ENCODE measurements at regions not wholly inside any gene's neighbourhood (a gene's known extent, or its start where the extent isn't known, plus 50 kb on each side); places are given as distances from the start of the nearest gene placed in this dataset.

GRCh38 chr3:159664006-159664405 is 324.6 kb upstream of the IL12A start:
- Histone ChIP-seq H3K4me3 (ENCODE audit: low read length) (no peak overlapping the region), H3K36me3 (ENCODE audit: control insufficient read depth, insufficient read depth, low read length) (no peaks in the 10 kb centered on the region), H3K27ac (ENCODE audit: low read length) (no peak overlapping the region), H3K9me3 (ENCODE audit: control insufficient read depth, insufficient read depth, low read length) (no peaks in the 10 kb centered on the region), H3K4me1 (ENCODE audit: control insufficient read depth, insufficient read depth, low read length) (no peaks in the 10 kb centered on the region), H3K27me3 (ENCODE audit: control insufficient read depth, insufficient read depth, low read length) (no peaks in the 10 kb centered on the region)
- H3K4me3 Mint-ChIP-seq: no peak overlapping the region
- no peaks in the 10 kb centered on the region for H3K4me1 Mint-ChIP-seq
- H3K36me3 Mint-ChIP-seq: no peaks in the 10 kb centered on the region
- no CpG with 5 or more reads among the region's 2 CpGs for WGBS (ENCODE audit: insufficient coverage)
- intact Hi-C loops (cut with micrococcal nuclease): no loop called here
- ATAC-seq: no peak
- peaks cover 0 to 2% of the 10 kb centered on the region in 2 donors for H3K9me3 Mint-ChIP-seq
- H3K27me3 Mint-ChIP-seq (ENCODE audit: low read depth in 2 of 2): no peaks in the 10 kb centered on the region
- no peak for TF ChIP-seq CTCF (IDR thresholded peaks at IDR 0.05)
- DNase-seq: no peak
- no peak overlapping the region for H3K27ac Mint-ChIP-seq

GRCh38 chr3:159664653-159665052 is 324.0 kb upstream of the IL12A start:
- 89% methylated on average over 1 of the region's 1 CpG for WGBS (ENCODE audit: insufficient coverage)

GRCh38 chr3:159667261-159667660 is 321.4 kb upstream of the IL12A start:
- Mint-ChIP-seq H3K4me3 (no peak overlapping the region), H3K36me3 (no peaks in the 10 kb centered on the region), H3K4me1 (no peaks in the 10 kb centered on the region), H3K9me3 (peaks cover 0 to 2% of the 10 kb centered on the region in 2 donors), H3K27ac (no peak overlapping the region), H3K27me3 (ENCODE audit: low read depth in 2 of 2) (no peaks in the 10 kb centered on the region)
- H3K27ac ChIP-seq (ENCODE audit: low read length): no peak overlapping the region
- no peaks in the 10 kb centered on the region for H3K36me3 ChIP-seq (ENCODE audit: control insufficient read depth, insufficient read depth, low read length)
- no peaks in the 10 kb centered on the region for H3K9me3 ChIP-seq (ENCODE audit: control insufficient read depth, insufficient read depth, low read length)
- H3K4me3 ChIP-seq (ENCODE audit: low read length): no peak overlapping the region
- ATAC-seq (no peak), DNase-seq (no peak)
- no peaks in the 10 kb centered on the region for H3K27me3 ChIP-seq (ENCODE audit: control insufficient read depth, insufficient read depth, low read length)
- H3K4me1 ChIP-seq (ENCODE audit: control insufficient read depth, insufficient read depth, low read length): no peaks in the 10 kb centered on the region
- TF ChIP-seq CTCF (IDR thresholded peaks at IDR 0.05): no peak
- intact Hi-C loops (cut with micrococcal nuclease): no loop called here
- 80% methylated on average over 4 of the region's 4 CpGs for WGBS (ENCODE audit: insufficient coverage)

More at GRCh38 chr3:159664653-159665052, 324.0 kb upstream of the IL12A start:
- TF ChIP-seq CTCF (IDR thresholded peaks at IDR 0.05): no peak
- intact Hi-C loops (cut with micrococcal nuclease): no loop called here
- Histone ChIP-seq H3K27ac (ENCODE audit: low read length) (no peak overlapping the region), H3K36me3 (ENCODE audit: control insufficient read depth, insufficient read depth, low read length) (no peaks in the 10 kb centered on the region), H3K27me3 (ENCODE audit: control insufficient read depth, insufficient read depth, low read length) (no peaks in the 10 kb centered on the region), H3K4me3 (ENCODE audit: low read length) (no peak overlapping the region), H3K4me1 (ENCODE audit: control insufficient read depth, insufficient read depth, low read length) (no peaks in the 10 kb centered on the region), H3K9me3 (ENCODE audit: control insufficient read depth, insufficient read depth, low read length) (no peaks in the 10 kb centered on the region)
- no peak for DNase-seq
- no peaks in the 10 kb centered on the region for H3K4me1 Mint-ChIP-seq
- ATAC-seq: no peak
- no peak overlapping the region for H3K27ac Mint-ChIP-seq
- no peaks in the 10 kb centered on the region for H3K36me3 Mint-ChIP-seq
- H3K27me3 Mint-ChIP-seq (ENCODE audit: low read depth in 2 of 2): no peaks in the 10 kb centered on the region
- no peak overlapping the region for H3K4me3 Mint-ChIP-seq
- H3K9me3 Mint-ChIP-seq: peaks cover 0 to 2% of the 10 kb centered on the region in 2 donors

- no peak for DNase-seq
- ATAC-seq: no peak
- Histone ChIP-seq H3K4me1 (ENCODE audit: control insufficient read depth, insufficient read depth, low read length) (no peaks in the 10 kb centered on the region), H3K9me3 (ENCODE audit: control insufficient read depth, insufficient read depth, low read length) (no peaks in the 10 kb centered on the region), H3K4me3 (ENCODE audit: low read length) (no peak overlapping the region), H3K27me3 (ENCODE audit: control insufficient read depth, insufficient read depth, low read length) (no peaks in the 10 kb centered on the region), H3K27ac (ENCODE audit: low read length) (no peak overlapping the region), H3K36me3 (ENCODE audit: control insufficient read depth, insufficient read depth, low read length) (no peaks in the 10 kb centered on the region)
- H3K36me3 Mint-ChIP-seq: no peaks in the 10 kb centered on the region
- no peaks in the 10 kb centered on the region for H3K27me3 Mint-ChIP-seq (ENCODE audit: low read depth in 2 of 2)
- no peak overlapping the region for H3K27ac Mint-ChIP-seq
- no peaks in the 10 kb centered on the region for H3K4me1 Mint-ChIP-seq
- TF ChIP-seq CTCF (IDR thresholded peaks at IDR 0.05): no peak
- H3K9me3 Mint-ChIP-seq: peaks cover 0 to 2% of the 10 kb centered on the region in 2 donors
- 88% methylated on average over 3 of the region's 3 CpGs for WGBS (ENCODE audit: insufficient coverage)
- no peak overlapping the region for H3K4me3 Mint-ChIP-seq
- intact Hi-C loops (cut with micrococcal nuclease): no loop called here
These were observed 320.2 kb upstream of the IL12A start for GRCh38 chr3:159668461-159668860.

All from natural killer cell (primary cell).